ENCODE measurements at regions not wholly inside any gene's neighbourhood (a gene's known extent, or its start where the extent isn't known, plus 50 kb on each side); places are given as distances from the start of the nearest gene placed in this dataset.
A peak's percentile ranks its signal among the peaks of the same experiment; 100 is the strongest.

DNA sequence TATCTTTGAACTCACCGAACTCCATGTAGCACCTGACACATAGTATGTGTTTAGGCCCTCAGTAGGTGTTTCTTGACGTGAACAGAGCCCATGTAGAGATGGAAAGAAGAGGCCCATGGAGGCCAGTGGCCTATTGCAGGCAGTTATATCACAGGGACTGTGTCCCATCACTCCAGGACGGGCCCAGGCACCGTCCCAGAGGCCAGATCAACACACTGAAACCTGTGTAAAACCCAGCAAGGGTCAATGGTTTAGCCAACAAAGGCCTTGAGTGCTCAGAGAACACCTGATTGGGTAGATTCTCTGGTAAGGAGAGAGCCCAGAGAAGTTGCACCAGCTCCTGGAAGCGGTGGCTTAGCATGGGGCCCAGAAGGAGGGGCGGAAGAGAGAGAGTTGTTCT is 82.8 kb downstream of the INHBB start:
- no peak for DNase-seq

DNA sequence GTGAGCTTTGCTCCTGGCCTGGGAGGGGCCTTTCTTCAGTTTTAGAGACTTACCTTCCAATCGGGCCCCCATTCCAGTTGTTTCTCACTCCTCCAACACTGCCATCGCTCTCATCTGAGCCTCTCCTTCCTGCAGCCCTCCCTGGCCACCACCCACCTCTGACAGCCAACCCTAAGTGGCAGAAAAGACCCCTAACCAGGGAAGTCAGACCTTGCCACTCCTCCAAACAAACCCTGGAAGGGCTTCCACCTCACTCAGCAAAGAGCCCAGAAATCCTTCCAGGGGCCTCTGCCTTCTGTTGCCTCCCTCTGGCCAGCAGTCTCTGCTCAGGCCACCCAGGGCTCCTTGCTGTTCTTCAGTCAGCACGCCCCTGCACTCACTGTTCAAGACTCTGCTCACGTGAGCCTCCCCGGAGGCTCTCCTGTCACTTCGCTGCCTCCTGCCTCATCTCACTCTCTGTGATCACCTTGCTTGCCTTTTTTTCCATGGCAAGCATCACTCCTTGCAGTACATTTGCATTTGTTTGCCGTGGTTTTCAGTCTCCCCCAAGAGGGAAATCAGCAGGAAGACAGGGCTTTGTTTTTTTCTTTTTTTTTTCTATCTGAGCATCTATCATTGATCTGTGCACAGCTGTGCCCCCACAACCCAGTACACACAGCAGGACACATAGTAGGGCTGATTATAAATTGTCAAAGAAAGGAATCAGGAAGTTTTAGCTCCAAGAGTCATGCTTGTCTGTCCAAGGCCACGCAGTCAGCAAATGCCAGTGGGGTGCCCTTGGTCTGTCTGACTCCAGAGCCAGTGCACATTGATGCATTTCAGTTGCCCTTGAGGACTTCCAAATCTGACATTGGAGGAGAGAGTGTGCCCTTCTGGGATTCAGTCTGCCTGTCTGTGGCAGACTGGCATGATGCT is 83.9 kb downstream of the INHBB start:
- no peak for DNase-seq

DNA sequence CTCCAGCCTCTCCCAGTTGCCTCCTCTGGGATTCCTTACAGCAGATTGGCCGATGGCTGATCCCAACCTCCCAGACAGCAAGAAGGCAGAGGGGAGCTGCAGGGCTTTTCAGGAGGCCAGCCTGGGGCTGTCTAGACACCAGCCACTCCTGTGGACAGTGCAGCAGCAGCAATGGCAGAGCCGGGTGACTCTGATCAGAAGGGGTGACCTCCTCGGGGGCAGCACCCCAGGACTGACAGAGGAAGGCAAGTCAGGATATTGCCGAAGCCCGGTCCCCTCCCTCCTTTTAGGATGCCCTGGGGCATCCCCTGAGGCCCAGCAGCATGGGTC is 84.5 kb downstream of the INHBB start:
- DNase-seq = no peak

DNA sequence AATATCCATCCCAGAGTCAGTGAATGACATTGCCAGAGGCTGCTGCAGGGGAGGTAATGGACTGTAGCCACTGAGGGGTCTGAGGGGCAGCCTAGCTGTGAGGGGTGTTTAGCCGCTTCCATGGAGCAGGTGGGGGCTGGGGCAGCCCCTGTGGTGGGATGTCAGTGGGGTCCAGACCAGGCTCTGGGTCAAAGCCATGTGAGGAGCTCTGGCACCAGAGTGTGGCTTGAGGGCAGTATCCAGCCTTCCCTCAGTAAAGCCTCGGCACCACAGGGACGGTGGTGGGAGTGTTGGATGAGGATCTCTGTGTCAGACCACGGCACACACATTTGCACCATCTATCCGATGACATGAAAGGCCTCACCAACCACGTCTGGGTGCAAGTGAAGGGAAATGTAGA is 85.0 kb downstream of the INHBB start:
- no peak for DNase-seq

- no peak for DNase-seq
These were observed 85.7 kb downstream of the INHBB start for GRCh38 chr2:120431386-120432292.

GRCh38 chr2:120432293-120432975 is 86.5 kb downstream of the INHBB start:
- no peak for DNase-seq

DNA sequence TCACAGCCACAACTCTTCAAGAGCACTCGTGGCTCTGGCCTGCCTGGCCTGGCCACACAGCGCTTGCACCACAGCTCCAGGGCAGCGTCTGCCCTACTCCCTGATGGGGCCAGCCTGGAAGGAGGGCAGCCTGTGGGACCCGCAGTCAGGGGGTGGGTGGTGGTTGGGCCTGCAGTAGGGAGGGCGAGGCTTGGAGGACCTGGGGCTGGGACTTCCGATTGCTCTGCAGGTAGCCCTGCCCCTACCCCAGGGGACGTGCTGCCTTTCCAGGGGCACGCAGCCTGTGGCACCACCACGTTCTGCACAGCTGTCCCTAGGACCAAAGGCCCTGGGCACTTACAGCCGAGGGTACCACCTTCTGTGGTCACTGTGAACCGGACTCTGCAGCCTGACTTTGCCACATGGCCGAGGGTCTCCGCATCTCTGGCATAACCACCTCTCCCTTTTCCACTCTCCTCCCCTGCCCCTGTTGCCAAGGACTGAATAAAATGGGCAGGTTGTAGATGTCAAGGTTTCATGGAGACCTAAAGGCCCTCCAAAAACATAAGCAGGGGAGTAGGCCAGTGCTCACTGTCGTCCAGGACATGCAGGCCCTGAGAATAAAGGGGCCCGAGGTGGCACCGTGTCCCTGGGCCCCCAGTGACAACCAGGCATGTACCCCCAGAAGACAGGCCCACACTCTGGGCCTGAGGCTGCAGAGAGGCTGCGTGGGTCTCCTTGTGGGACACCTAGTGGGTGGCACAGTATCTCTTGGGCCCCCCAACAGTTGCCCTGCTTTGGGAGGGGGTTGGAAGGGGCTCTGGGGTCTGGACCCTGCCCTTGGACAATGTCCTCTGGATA is 87.3 kb downstream of the INHBB start:
- no peak for DNase-seq

GRCh38 chr2:120433816-120434290 is 87.9 kb downstream of the INHBB start:
- no peak for DNase-seq

DNA sequence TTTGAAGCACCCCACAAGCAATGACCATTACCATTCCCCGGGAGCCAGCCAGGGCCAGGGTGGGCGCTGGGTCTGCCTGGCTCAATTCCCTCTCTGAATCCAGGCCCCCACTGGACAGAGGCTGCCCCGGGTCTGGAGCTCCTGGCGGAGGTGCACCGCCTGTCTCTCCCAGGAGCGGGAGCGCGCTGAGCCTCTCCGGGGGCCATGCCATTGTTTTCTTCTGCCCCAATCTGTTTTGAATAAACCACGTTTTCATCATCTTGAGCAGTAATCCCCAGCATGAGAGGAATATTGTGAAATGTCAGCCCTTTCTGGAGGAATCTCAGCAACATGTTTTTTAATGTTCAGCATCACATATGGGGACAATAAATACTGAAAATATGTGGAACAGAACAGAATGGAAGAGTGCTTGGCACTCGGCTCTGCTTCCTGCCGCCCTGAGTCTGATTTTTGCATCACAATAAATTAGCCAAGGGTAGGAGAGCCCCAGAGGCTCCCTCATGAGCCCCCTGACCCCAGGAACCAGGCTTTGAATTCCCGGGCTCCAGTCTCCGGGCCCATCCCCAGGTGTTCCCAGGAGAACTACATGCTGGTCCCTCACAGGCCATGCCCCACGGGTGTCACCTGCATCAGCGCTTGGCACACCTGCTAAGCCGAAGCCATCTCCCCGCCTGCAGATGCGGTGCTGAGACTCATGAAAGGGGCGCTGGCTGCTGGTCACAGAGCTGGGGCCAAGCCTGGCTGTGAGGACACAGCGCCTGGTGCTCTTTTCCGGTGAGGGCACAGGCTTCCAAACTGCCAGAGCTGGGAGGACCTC is 88.8 kb downstream of the INHBB start:
- no peak for DNase-seq

GRCh38 chr2:120435671-120436459 is 89.9 kb downstream of the INHBB start:
- no peak for DNase-seq

GRCh38 chr2:120436460-120436739 is 90.5 kb downstream of the INHBB start:
- DNase-seq = no peak

DNA sequence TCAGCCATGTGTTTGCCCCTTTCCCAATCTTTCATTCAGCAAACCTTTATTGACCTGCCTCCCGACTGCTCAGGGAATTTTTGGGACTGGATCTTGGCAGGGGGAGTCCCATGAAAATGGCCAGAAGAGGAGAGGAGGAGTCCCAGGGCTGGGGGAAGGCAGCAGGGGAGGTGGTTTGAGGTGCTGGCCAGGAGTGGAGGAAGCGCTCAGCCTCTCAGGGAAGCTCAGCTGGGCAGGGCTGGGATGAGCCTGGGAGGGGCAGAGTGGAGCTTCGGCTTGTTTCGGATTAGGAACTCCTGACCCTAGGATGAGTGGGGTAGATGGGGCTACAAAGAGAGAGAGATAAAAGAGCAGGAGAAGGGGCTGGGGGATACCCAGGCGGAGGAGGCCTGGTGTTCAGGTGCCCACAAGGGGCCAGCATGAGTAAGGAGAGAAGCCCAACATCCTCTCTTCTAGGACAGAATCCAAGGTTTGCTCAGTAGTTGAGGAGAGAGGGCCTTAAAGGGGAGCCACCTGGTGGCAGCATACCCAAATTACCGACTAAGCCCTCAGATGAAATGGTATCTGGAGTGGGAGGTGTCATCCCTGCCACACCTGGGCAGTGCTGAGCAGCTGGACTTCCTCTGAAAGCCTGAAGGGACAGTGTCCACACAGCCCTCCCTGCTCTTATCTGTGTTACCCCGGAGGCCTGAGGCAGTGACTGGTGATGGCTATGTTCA is 91.1 kb downstream of the INHBB start:
- peak; percentile 36 for DNase-seq

DNA sequence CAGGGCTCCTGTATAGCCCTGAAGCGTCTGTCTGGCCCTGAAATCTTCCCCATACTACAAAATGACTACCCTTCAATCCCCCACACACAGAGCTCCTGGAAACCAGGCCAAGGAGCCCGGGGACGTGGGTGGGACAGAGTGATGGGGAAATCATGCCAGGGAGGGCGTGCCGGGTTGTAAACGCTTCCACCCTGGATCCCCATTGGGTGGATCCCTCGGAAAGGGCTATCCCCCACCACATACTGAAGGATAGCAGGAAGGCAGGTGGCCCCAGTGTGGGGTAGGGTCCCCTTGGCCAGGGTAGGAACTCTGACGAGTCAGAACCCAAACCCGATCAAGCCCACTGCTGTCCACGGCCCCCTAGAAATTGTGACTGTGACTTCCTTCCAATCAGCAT is 91.7 kb downstream of the INHBB start:
- no peak for DNase-seq

GRCh38 chr2:120438301-120439066 is 92.5 kb downstream of the INHBB start:
- DNase-seq = no peak

DNA sequence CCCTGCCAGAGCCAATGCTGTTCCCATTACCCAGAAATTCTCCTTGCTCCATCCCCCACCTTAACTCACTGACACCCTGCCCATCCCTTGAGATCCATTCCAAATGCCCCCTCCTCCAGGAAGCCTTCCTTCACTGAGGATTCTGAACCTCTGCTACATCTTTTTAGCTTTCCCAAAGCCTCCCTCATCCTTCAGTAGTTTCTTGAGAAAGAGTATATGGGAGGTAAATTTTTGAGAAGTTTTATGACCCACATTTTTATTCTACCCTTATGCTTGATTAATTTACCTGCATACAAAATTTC is 93.1 kb downstream of the INHBB start:
- no peak for DNase-seq

DNA sequence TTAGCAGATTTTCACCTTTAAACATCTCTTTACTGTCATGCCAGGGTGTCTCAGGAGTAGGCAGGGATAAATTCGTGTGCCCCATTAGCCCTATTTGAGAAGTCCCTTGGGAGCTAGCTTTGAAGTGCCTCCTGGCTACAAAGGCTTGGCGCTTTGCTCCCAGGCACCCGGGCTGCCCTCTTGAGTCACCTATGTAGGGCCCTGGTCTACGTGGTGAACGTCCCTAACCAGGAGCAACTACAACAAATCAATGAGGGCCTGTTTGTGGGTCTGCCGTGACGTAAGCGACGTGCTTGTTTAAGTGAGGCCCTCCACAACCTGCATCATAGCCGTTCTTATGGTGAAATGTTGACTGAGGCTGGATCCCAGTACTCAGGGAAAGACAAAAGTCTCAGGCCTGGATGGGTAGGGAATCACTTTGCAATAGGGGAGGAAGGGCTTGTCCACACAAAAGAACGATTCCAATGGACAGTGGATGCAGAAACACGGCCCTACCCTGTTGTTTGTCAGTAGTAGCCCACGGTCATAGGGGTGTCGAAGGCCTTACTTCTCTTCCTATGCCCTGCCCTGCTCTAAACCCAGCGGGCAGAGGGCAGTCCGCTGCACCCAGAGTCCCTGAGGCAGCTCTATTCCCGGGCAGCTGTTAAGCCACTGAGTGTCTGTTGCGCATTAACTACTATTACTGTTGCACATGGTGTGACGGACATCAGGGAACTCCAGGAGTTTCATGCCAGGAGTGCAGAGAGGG is 93.9 kb downstream of the INHBB start:
- DNase-seq = no peak

DNA sequence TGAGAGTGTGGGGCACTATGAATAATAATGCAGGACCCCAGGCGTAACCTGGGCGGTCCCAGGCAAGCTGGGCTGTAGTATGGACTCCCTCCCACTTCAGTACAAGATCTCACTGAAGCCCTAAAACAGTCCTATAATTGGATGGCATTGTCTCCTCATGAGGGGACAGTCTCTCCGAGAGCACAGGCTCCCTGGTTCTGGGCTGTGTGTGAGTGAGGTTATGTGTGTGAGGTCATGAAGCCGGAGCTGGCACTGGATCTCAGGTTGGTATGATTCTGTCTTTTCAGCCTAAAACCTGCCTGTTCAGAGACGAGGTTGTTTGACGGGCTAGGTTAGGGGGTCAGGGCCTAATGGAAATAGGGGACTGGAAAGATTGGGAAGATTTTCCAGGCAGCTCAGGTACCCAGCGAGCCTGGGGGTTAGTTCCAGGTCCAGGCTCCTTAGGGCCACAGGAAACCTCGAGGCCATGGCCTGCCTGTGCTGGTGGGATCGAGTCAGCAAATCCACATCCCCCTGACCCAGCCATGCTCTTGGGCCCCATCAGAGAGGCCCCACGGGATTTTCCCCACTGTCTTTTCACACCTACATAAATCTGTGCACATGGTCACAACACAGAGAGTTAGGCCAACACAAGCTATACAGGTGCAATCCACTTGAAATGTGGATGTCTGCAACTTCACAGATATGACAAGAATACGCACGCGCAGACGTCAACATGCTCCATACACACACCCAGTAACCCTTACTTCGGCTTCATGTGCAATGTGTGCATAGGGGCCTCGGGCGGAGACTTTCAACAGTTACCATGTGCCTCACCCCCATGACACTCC is 94.8 kb downstream of the INHBB start:
- no peak for DNase-seq

DNA sequence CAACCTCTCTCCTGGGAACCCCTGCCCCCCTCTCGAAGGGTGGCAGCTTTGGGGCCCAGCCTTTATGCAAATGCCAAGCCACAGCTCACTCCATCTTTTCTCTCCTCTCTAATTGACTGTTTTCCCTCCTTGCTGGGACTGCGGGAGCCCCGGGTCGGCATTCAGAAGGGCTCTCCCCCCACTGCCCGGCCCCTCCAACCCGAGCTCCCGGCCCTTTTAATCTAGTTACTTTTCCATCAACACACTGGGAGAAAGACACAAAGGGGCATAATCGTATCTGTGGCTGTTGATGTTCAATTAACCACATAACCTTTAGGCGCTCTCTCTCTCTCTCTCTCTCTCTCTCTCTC is 95.4 kb downstream of the INHBB start:
- no peak for DNase-seq
